OCI-M2 (cell line): ENCODE measurements at regions not wholly inside any gene's neighbourhood (a gene's known extent, or its start where the extent isn't known, plus 50 kb on each side); places are given as distances from the start of the nearest gene placed in this dataset.
"Not testable (repeated sequence)": the region's sequence is repeated elsewhere in the genome, so short reads cannot be mapped to it uniquely, and the experiment has no call there.

Source experiments
- DNase-seq: peaks from one replicate; lab custom pipeline; 2025; ENCODE audit not compliant: unreplicated experiment; lab: John Stamatoyannopoulos, UW

GRCh38 chr1:163970151-163970550 lies 588.8 kb upstream of the PBX1 start:
- DNase-seq = no peak

GRCh38 chr1:163970699-163971098 lies 588.3 kb upstream of the PBX1 start:
- DNase-seq = no peak

GRCh38 chr1:163973586-163973985 lies 585.4 kb upstream of the PBX1 start:
- DNase-seq = no peak

GRCh38 chr1:163974120-163974519 lies 584.9 kb upstream of the PBX1 start:
- DNase-seq = no peak

- DNase-seq = no peak
Measured at GRCh38 chr1:163980394-163980793, 578.6 kb upstream of the PBX1 start.

- DNase-seq = no peak
Measured at GRCh38 chr1:163981500-163982030, 577.4 kb upstream of the PBX1 start.

GRCh38 chr1:163983097-163983496 lies 575.9 kb upstream of the PBX1 start:
- DNase-seq = no peak

- DNase-seq = no peak
Measured at GRCh38 chr1:163985700-163986099, 573.3 kb upstream of the PBX1 start.

- no peak for DNase-seq
Measured at GRCh38 chr1:163999131-163999530, 559.9 kb upstream of the PBX1 start.

- not testable (repeated sequence) for DNase-seq
Measured at GRCh38 chr1:164006186-164006585, 552.8 kb upstream of the PBX1 start.

GRCh38 chr1:164006621-164007020 lies 552.4 kb upstream of the PBX1 start:
- no peak for DNase-seq

- no peak for DNase-seq
Measured at GRCh38 chr1:164017239-164017638, 541.7 kb upstream of the PBX1 start.

- DNase-seq = no peak
Measured at GRCh38 chr1:164020391-164020790, 538.6 kb upstream of the PBX1 start.

- DNase-seq = no peak
Measured at GRCh38 chr1:164021813-164022212, 537.2 kb upstream of the PBX1 start.

GRCh38 chr1:164033782-164034181 lies 525.2 kb upstream of the PBX1 start:
- no peak for DNase-seq

GRCh38 chr1:164040754-164041153 lies 518.2 kb upstream of the PBX1 start:
- no peak for DNase-seq

GRCh38 chr1:164051782-164052181 lies 507.2 kb upstream of the PBX1 start:
- DNase-seq = no peak

- DNase-seq = no peak
Measured at GRCh38 chr1:164054331-164054730, 504.7 kb upstream of the PBX1 start.

- no peak for DNase-seq
Measured at GRCh38 chr1:164058198-164058597, 500.8 kb upstream of the PBX1 start.

GRCh38 chr1:164061528-164061927 lies 497.5 kb upstream of the PBX1 start:
- DNase-seq = no peak

GRCh38 chr1:164064501-164064900 lies 494.5 kb upstream of the PBX1 start:
- no peak for DNase-seq

GRCh38 chr1:164071288-164071687 lies 487.7 kb upstream of the PBX1 start:
- DNase-seq = no peak

- no peak for DNase-seq
Measured at GRCh38 chr1:164086832-164087231, 472.2 kb upstream of the PBX1 start.
